Hepatocyte (in vitro differentiated cells): ENCODE measurements at regions not wholly inside any gene's neighbourhood (a gene's known extent, or its start where the extent isn't known, plus 50 kb on each side); places are given as distances from the start of the nearest gene placed in this dataset.

Experiments used
- DNase-seq: peaks from one replicate; pipeline ENCODE4 v3.0.0-alpha.2; 2016; ENCODE audit warnings: low spot score
- H2AFZ ChIP-seq: fragments of 200-600 bp; sonication (generic); 2 replicates; pipeline ENCODE4 v1.6.0; 2016; ENCODE audit warnings: antibody characterized with exemption, mild to moderate bottlenecking
- H3K27ac ChIP-seq: fragments of 200-600 bp; sonication (generic); 2 replicates; pipeline ENCODE4 v1.5.1; 2016; ENCODE audit warnings: mild to moderate bottlenecking
- H3K27me3 ChIP-seq: fragments of 200-600 bp; sonication (generic); 2 replicates; pipeline ENCODE4 v1.6.1; 2016
- H3K36me3 ChIP-seq: fragments of 200-600 bp; sonication (generic); replicated peaks from 2 replicates; pipeline ENCODE4 v1.5.1; 2016; ENCODE audit warnings: low read depth; ENCODE audit not compliant: insufficient read depth
- H3K4me1 ChIP-seq: fragments of 200-600 bp; sonication (generic); 2 replicates; pipeline ENCODE4 v1.5.1; 2016; ENCODE audit warnings: mild to moderate bottlenecking, moderate library complexity; ENCODE audit not compliant: insufficient read depth
- H3K4me2 ChIP-seq: fragments of 200-600 bp; sonication (generic); 2 replicates; pipeline ENCODE4 v1.6.0; 2016
- H3K4me3 ChIP-seq: fragments of 200-600 bp; sonication (generic); 2 replicates; pipeline ENCODE4 v1.5.1; 2016; ENCODE audit warnings: mild to moderate bottlenecking
- H3K79me2 ChIP-seq: fragments of 200-600 bp; sonication (generic); 2 replicates; pipeline ENCODE4 v1.6.0; 2017; ENCODE audit warnings: mild to moderate bottlenecking
- H3K9me2 ChIP-seq: fragments of 200-600 bp; sonication (generic); replicated peaks from 2 replicates; pipeline ENCODE4 v1.6.0; 2017; ENCODE audit warnings: mild to moderate bottlenecking; ENCODE audit not compliant: insufficient read depth
- H3K9me3 ChIP-seq: fragments of 200-600 bp; sonication (generic); 2 replicates; pipeline ENCODE4 v1.5.1; 2016; ENCODE audit warnings: low read depth, mild to moderate bottlenecking
- H4K20me1 ChIP-seq: fragments of 200-600 bp; sonication (generic); 2 replicates; pipeline ENCODE4 v1.6.0; 2016; ENCODE audit warnings: mild to moderate bottlenecking; ENCODE audit not compliant: insufficient read depth, poor library complexity, severe bottlenecking
- CTCF ChIP-seq: fragments of 200-600 bp; sonication (generic); IDR thresholded peaks from 2 replicates; pipeline ENCODE4 v1.5.1; 2016; ENCODE audit warnings: antibody characterized with exemption, mild to moderate bottlenecking; ENCODE audit not compliant: poor library complexity
- EZH2 ChIP-seq: fragments of 200-600 bp; sonication (generic); IDR thresholded peaks from 2 replicates; pipeline ENCODE4 v1.6.1; 2016; ENCODE audit warnings: antibody characterized with exemption, mild to moderate bottlenecking, borderline replicate concordance
- EZH2phosphoT487 ChIP-seq: fragments of 200-600 bp; sonication (generic); IDR thresholded peaks from one replicate; pipeline ENCODE4 v1.6.1; 2018; ENCODE audit warnings: antibody characterized with exemption, mild to moderate bottlenecking, low read depth, moderate library complexity; ENCODE audit not compliant: unreplicated experiment, severe bottlenecking
- WGBS: methylation state at CpG from one replicate; pipeline ENCODE4 v1.1.6; 2016; ENCODE audit warnings: low lambda C conversion rate; ENCODE audit errors: missing lambda C conversion rate; 5-methylcytosine and 5-hydroxymethylcytosine counted together

GRCh38 chr22:49044091-49044490, 783.6 kb downstream of the BRD1 start:
- no peak overlapping the region for H2AFZ ChIP-seq
- H3K4me1 ChIP-seq, result no peaks in the 10 kb centered on the region
- H3K9me3 ChIP-seq, result no peaks in the 10 kb centered on the region
- H3K36me3 ChIP-seq, result no peaks in the 10 kb centered on the region
- 83% methylated on average over 16 of the region's 16 CpGs for WGBS
- no peaks in the 10 kb centered on the region for H3K9me2 ChIP-seq
- no peak overlapping the region for H3K4me3 ChIP-seq
- no peak overlapping the region for H3K27ac ChIP-seq
- no peaks in the 10 kb centered on the region for H4K20me1 ChIP-seq
- no peak overlapping the region for H3K4me2 ChIP-seq
- no peaks in the 10 kb centered on the region for H3K79me2 ChIP-seq
- TF ChIP-seq CTCF (no peak), EZH2phosphoT487 (no peak), EZH2 (no peak)
- H3K27me3 ChIP-seq, result no peaks in the 10 kb centered on the region
- no peak for DNase-seq

- Histone ChIP-seq H3K9me2 (no peaks in the 10 kb centered on the region), H3K9me3 (no peaks in the 10 kb centered on the region), H3K27ac (no peak overlapping the region), H2AFZ (no peak overlapping the region), H3K79me2 (no peaks in the 10 kb centered on the region), H3K4me1 (no peaks in the 10 kb centered on the region), H3K4me2 (no peak overlapping the region), H4K20me1 (no peaks in the 10 kb centered on the region), H3K27me3 (no peaks in the 10 kb centered on the region), H3K36me3 (no peaks in the 10 kb centered on the region), H3K4me3 (no peak overlapping the region)
- no peak for TF ChIP-seq EZH2phosphoT487
- no peak for TF ChIP-seq CTCF
- no peak for TF ChIP-seq EZH2
- no peak for DNase-seq
- 82% methylated on average over 26 of the region's 28 CpGs for WGBS
Measured at GRCh38 chr22:49042877-49043859, 784.5 kb downstream of the BRD1 start.

- H2AFZ ChIP-seq, result no peak overlapping the region
- 83% methylated on average over 6 of the region's 6 CpGs for WGBS
Measured at GRCh38 chr22:49042066-49042465, 785.6 kb downstream of the BRD1 start.

More at GRCh38 chr22:49042066-49042465, 785.6 kb downstream of the BRD1 start:
- no peak for DNase-seq
- no peaks in the 10 kb centered on the region for H3K79me2 ChIP-seq
- H3K9me3 ChIP-seq, result no peaks in the 10 kb centered on the region
- H3K27ac ChIP-seq, result no peak overlapping the region
- no peak overlapping the region for H3K4me2 ChIP-seq
- no peak for TF ChIP-seq CTCF
- H3K27me3 ChIP-seq, result no peaks in the 10 kb centered on the region
- no peaks in the 10 kb centered on the region for H3K4me1 ChIP-seq
- no peak overlapping the region for H3K4me3 ChIP-seq
- no peaks in the 10 kb centered on the region for H4K20me1 ChIP-seq
- H3K36me3 ChIP-seq, result no peaks in the 10 kb centered on the region
- H3K9me2 ChIP-seq, result no peaks in the 10 kb centered on the region
